ENCODE measurements at regions not wholly inside any gene's neighbourhood (a gene's known extent, or its start where the extent isn't known, plus 50 kb on each side); places are given as distances from the start of the nearest gene placed in this dataset.

DNA sequence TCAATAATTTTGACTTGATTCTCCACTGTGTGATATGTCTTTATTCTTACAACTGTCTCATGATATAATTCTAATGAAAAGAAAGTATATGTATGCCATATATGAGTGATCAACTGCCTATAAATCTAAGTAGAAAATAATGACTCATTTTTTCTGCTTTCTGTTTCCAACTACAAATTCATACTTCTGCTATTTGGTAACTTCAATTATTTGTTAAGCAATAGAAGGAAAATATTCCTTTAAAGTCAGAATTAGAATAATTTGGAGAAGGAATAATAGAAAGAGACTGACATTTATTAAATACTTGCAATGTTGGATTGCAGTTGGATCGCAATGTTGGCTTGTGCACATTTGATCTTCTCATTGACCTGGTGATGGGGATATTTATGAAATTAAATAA is 204.2 kb upstream of the PACRGL start:
- Mint-ChIP-seq H3K4me1 (no peaks in the 10 kb centered on the region), H3K9me3 (no peaks in the 10 kb centered on the region), H3K27me3 (no peaks in the 10 kb centered on the region), H3K4me3 (no peak overlapping the region), H3K36me3 (ENCODE audit: low read depth) (no peaks in the 10 kb centered on the region), H3K27ac (no peak overlapping the region)
- no peak for DNase-seq
- ChIA-PET POLR2A (no interaction called here), CTCF (no interaction called here)

DNA sequence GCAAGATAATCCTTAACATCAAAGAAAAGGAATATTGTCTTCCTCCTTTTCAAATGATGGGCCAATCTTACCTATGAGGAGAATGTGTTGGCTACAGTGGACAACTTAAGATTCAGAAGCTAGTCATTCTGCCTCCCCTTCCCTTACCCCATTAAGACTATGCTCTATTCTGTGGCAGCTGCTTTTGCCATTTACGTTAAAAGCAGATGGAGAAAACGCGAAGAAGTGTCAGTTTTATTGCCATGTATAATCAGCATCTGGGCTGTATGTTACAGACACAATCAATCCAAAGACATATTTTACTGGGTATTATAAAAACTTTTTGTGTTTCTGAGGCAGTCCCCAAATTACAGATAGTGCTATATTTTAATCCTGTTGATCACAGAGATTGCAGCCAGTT is 196.1 kb upstream of the PACRGL start:
- CTCF ChIA-PET, result no interaction called here
- H3K9me3 Mint-ChIP-seq, result no peaks in the 10 kb centered on the region

DNA sequence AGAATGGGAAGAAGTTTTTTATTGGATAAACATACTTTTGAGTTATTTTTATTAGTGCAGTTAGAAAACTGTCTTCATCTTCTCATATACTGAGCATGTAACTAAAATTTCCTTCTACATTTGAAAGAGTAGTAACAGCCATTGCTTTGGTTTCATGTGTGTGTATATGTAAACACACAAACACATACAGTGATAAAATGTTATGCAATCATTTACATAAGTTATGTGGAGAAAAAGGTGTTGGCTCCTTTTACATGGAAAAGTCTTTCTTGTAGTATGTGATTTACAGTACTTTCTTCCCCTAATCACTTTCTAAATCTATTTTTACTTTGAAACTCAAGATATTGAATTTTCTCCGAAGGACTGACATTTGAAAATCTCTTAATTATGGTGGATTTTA is 194.3 kb upstream of the PACRGL start:
- ChIA-PET CTCF (no interaction called here), POLR2A (no interaction called here)
- Mint-ChIP-seq H3K4me1 (no peaks in the 10 kb centered on the region), H3K27me3 (no peaks in the 10 kb centered on the region), H3K9me3 (no peaks in the 10 kb centered on the region), H3K27ac (no peak overlapping the region), H3K36me3 (ENCODE audit: low read depth) (no peaks in the 10 kb centered on the region), H3K4me3 (no peak overlapping the region)
- DNase-seq, result no peak

More for the DNA sequence above, 196.1 kb upstream of the PACRGL start:
- no peak for DNase-seq
- no peaks in the 10 kb centered on the region for H3K27me3 Mint-ChIP-seq
- H3K4me3 Mint-ChIP-seq, result no peak overlapping the region
- no peak overlapping the region for H3K27ac Mint-ChIP-seq
- no peaks in the 10 kb centered on the region for H3K4me1 Mint-ChIP-seq
- no peaks in the 10 kb centered on the region for H3K36me3 Mint-ChIP-seq (ENCODE audit: low read depth)
- POLR2A ChIA-PET, result no interaction called here

GRCh38 chr4:20506827-20507226 is 193.4 kb upstream of the PACRGL start:
- H3K27ac Mint-ChIP-seq, result no peak overlapping the region
- CTCF ChIA-PET, result no interaction called here
- H3K36me3 Mint-ChIP-seq (ENCODE audit: low read depth), result no peaks in the 10 kb centered on the region
- H3K4me3 Mint-ChIP-seq, result no peak overlapping the region
- no peaks in the 10 kb centered on the region for H3K4me1 Mint-ChIP-seq
- no peaks in the 10 kb centered on the region for H3K27me3 Mint-ChIP-seq
- POLR2A ChIA-PET, result no interaction called here
- H3K9me3 Mint-ChIP-seq, result no peaks in the 10 kb centered on the region
- DNase-seq, result no peak

DNA sequence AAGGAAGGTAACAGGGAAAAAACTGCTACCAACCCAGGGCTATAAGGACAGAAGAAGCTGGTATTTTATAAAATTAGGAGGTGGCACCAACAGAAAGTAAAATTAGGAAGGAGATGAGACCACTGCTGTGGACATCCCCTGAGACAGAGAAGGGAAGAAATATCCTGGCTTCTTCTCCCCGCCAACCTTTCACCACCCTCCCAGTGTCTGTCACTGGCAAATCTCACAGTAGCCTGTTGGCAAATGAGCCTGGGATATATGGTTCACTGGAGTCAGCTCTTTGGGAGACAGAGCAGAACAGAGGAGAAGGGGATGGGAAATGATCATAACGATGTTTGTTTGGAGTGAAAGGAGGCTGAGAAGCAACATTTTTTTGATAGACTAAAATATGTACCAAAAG is 190.9 kb upstream of the PACRGL start:
- Mint-ChIP-seq H3K4me1 (no peaks in the 10 kb centered on the region), H3K9me3 (no peaks in the 10 kb centered on the region), H3K27me3 (no peaks in the 10 kb centered on the region), H3K4me3 (no peak overlapping the region), H3K36me3 (ENCODE audit: low read depth) (no peaks in the 10 kb centered on the region), H3K27ac (no peak overlapping the region)
- DNase-seq, result no peak
- CTCF ChIA-PET, result no interaction called here
- POLR2A ChIA-PET, result no interaction called here

- no peaks in the 10 kb centered on the region for H3K9me3 Mint-ChIP-seq
- DNase-seq, result no peak
- POLR2A ChIA-PET, result no interaction called here
- no peak overlapping the region for H3K4me3 Mint-ChIP-seq
- no peaks in the 10 kb centered on the region for H3K36me3 Mint-ChIP-seq (ENCODE audit: low read depth)
- no peaks in the 10 kb centered on the region for H3K4me1 Mint-ChIP-seq
- no peaks in the 10 kb centered on the region for H3K27me3 Mint-ChIP-seq
- CTCF ChIA-PET, result interaction anchor here (0.8 kb wide), 1 partner anchor 40 kb away, joined by 3 read pairs; no protein-coding TSS in a partner anchor
- H3K27ac Mint-ChIP-seq, result no peak overlapping the region
Observed at GRCh38 chr4:20512033-20512792, 188.0 kb upstream of the PACRGL start.

DNA sequence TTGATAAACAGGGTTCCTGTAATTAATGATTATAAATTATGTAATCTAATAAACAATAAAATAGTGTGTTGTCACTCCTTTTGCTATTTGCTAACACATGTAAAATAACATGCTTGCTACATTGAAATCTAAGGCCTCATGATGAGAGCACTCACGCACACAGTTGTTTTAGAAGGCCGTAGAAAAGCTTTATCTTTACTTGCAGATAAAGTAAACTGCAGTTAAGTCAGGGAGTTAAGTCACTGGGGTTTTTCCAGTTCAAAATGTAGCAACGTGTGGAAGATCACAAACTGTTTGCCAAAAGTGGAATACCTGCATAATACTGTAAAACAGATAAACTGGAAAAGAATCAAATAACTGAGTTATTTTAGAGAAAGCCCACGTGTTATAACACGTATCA is 187.3 kb upstream of the PACRGL start:
- H3K27ac Mint-ChIP-seq, result no peak overlapping the region
- H3K4me1 Mint-ChIP-seq, result no peaks in the 10 kb centered on the region
- no peak for DNase-seq
- ChIA-PET CTCF (no interaction called here), POLR2A (no interaction called here)
- H3K27me3 Mint-ChIP-seq, result no peaks in the 10 kb centered on the region
- no peaks in the 10 kb centered on the region for H3K36me3 Mint-ChIP-seq (ENCODE audit: low read depth)
- H3K4me3 Mint-ChIP-seq, result no peak overlapping the region
- H3K9me3 Mint-ChIP-seq, result no peaks in the 10 kb centered on the region

DNA sequence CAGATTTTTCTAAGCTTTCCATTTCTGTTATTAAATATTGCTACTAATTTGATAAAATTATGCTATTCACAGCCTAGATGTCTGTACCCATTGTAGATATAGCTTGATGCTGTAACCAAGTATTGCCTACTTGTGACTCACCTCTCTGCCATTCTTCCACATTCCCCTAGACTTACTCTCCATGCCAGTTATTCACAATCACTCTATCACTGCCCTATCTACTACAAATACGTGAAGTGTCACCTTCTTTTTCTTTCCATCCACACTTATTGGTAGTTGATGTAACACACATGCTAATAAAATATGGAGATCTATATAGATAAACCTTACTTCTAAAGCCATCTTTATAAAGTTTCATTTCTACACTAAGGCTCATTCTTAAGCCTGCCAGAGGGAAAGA is 179.4 kb upstream of the PACRGL start:
- no peaks in the 10 kb centered on the region for H3K9me3 Mint-ChIP-seq
- H3K4me3 Mint-ChIP-seq, result no peak overlapping the region
- H3K4me1 Mint-ChIP-seq, result no peaks in the 10 kb centered on the region
- H3K27me3 Mint-ChIP-seq, result no peaks in the 10 kb centered on the region
- DNase-seq, result no peak
- H3K27ac Mint-ChIP-seq, result no peak overlapping the region
- no peaks in the 10 kb centered on the region for H3K36me3 Mint-ChIP-seq (ENCODE audit: low read depth)
- ChIA-PET POLR2A (no interaction called here), CTCF (no interaction called here)

GRCh38 chr4:20528508-20528907 is 171.8 kb upstream of the PACRGL start:
- Mint-ChIP-seq H3K9me3 (no peaks in the 10 kb centered on the region), H3K27me3 (no peaks in the 10 kb centered on the region), H3K4me1 (no peaks in the 10 kb centered on the region), H3K27ac (no peak overlapping the region), H3K36me3 (ENCODE audit: low read depth) (no peaks in the 10 kb centered on the region), H3K4me3 (no peak overlapping the region)
- POLR2A ChIA-PET, result no interaction called here
- DNase-seq, result no peak
- CTCF ChIA-PET, result no interaction called here

GRCh38 chr4:20529691-20530090 is 170.6 kb upstream of the PACRGL start:
- H3K27me3 Mint-ChIP-seq, result no peaks in the 10 kb centered on the region
- CTCF ChIA-PET, result no interaction called here
- no peak overlapping the region for H3K27ac Mint-ChIP-seq
- POLR2A ChIA-PET, result no interaction called here
- no peaks in the 10 kb centered on the region for H3K4me1 Mint-ChIP-seq
- no peak overlapping the region for H3K4me3 Mint-ChIP-seq
- no peaks in the 10 kb centered on the region for H3K36me3 Mint-ChIP-seq (ENCODE audit: low read depth)
- no peaks in the 10 kb centered on the region for H3K9me3 Mint-ChIP-seq
- DNase-seq, result no peak

DNA sequence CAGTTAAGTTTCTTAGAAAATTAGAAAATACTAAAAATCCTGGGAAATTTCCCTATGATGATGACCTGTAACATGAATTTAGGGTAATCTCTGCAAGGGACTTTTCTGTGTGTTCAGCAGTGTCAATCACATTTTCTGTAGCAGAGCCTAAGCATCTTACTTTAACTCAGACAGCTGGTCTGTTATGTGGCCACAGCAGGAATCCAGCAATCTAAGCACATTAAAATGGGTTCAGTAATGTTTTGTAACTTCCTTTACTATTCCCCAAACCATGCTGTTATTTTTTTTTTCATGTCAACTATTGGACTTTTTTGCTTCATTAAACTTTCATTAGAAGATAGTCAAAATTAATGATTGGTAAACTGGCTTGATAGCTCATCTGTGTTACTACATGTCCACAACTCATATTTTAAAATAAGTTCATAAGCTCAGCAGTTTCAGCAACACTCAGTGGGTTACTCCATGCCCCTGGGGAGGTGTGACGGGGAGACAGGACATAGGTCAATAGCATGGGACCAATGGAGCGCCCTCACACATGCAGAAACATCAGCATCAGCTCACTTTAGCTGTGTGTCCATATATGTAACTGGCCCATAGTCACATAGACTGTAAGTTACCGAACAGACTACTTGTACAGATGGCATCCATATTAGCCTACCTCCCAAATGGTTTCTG is 168.0 kb upstream of the PACRGL start:
- no peak for DNase-seq
- no peaks in the 10 kb centered on the region for H3K4me1 Mint-ChIP-seq
- no peak overlapping the region for H3K4me3 Mint-ChIP-seq
- no peak overlapping the region for H3K27ac Mint-ChIP-seq
- ChIA-PET POLR2A (no interaction called here), CTCF (no interaction called here)
- H3K9me3 Mint-ChIP-seq, result no peaks in the 10 kb centered on the region
- H3K27me3 Mint-ChIP-seq, result no peaks in the 10 kb centered on the region
- no peaks in the 10 kb centered on the region for H3K36me3 Mint-ChIP-seq (ENCODE audit: low read depth)

DNA sequence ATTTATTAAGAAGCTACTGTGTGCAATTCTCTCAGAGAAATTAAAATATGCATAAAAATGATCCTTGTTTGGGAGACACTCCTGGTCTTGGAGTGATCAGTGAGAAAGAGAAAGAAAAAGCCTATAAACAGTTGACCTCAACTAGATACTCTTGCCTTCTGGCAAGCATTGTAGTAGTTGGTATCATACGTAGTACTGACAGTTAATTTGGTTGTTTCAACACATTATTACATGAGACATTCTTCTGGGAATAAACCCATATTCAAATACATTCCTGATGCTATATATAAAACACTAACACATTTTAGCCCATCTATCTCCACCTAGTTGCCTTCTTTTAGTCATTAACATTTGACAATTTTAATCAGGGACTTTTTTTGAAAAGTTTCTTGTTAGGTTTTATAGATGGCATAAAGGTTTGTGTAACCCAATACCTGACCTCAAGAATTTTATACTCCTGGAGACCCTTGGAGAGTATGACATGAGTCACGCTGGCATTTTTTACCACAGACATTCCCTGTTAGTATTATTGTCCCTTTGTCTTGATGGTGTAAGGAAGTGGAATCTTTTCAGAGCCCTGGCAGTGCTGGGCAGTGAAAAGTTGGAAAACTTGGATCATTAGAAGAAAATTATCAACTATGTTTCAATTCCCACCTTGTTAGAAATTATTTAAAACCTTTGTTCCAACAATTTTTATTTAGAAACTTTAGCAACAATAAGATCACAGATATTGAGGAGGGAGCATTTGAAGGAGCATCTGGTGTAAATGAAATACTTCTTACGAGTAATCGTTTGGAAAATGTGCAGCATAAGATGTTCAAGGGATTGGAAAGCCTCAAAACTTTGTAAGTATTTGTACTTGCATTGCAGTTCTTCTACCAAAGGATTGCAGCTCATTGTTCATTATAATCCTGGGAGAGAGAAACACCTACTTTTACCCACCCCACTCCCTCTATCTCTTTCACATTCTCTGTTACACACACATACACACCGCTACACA is 167.1 kb upstream of the PACRGL start:
- no peak for DNase-seq
- H3K27ac Mint-ChIP-seq, result no peak overlapping the region
- CTCF ChIA-PET, result no interaction called here
- no peaks in the 10 kb centered on the region for H3K4me1 Mint-ChIP-seq
- POLR2A ChIA-PET, result no interaction called here
- no peaks in the 10 kb centered on the region for H3K9me3 Mint-ChIP-seq
- H3K27me3 Mint-ChIP-seq, result no peaks in the 10 kb centered on the region
- no peak overlapping the region for H3K4me3 Mint-ChIP-seq
- H3K36me3 Mint-ChIP-seq (ENCODE audit: low read depth), result no peaks in the 10 kb centered on the region

- no peak for DNase-seq
- Mint-ChIP-seq H3K27me3 (no peaks in the 10 kb centered on the region), H3K4me3 (no peak overlapping the region), H3K9me3 (no peaks in the 10 kb centered on the region), H3K4me1 (no peaks in the 10 kb centered on the region), H3K27ac (no peak overlapping the region), H3K36me3 (ENCODE audit: low read depth) (no peaks in the 10 kb centered on the region)
- ChIA-PET CTCF (interaction anchor here (0.6 to 1.1 kb wide), 2 partner anchors 9 to 85 kb away, joined by 3 to 5 read pairs; no protein-coding TSS in a partner anchor), POLR2A (no interaction called here)
Observed at GRCh38 chr4:20538905-20539304, 161.4 kb upstream of the PACRGL start.

All from activated CD4-positive, alpha-beta T cell treated with anti-CD3 and anti-CD28 coated beads, Interleukin-2, amount 10 ng/mL, durations not matched to agents 7 days and 5 days (primary cell).